ENCODE measurements at regions not wholly inside any gene's neighbourhood (a gene's known extent, or its start where the extent isn't known, plus 50 kb on each side); places are given as distances from the start of the nearest gene placed in this dataset.

DNA sequence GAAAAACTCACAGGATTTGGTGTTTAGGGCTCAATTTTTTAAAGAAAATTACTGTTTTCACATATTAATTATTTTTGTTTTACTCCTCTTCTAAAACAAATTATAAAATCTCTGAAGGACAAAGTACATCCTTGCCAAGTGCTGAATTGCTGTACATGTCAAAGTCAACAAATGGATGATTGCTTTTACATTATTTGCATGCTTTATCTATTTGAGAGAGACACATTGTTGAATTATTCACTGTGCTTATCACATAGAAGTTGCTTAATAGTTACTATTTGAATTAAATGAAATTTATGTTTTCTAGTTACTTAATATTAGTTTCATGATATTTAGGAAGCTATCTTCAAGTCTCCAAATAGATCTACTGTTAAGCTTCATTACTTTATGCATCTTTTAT, 318.6 kb upstream of the PTCHD4 start:
- TF ChIP-seq EGR1 (IDR thresholded peaks at IDR 0.05), result no peak
- no peak for TF ChIP-seq TAF1 (IDR thresholded peaks at IDR 0.05; ENCODE audit: low read depth)
- TF ChIP-seq, protein P1, sequence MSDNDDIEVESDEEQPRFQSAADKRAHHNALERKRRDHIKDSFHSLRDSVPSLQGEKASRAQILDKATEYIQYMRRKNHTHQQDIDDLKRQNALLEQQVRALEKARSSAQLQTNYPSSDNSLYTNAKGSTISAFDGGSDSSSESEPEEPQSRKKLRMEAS (IDR thresholded peaks at IDR 0.05), result no peak
- TF ChIP-seq EP300 (IDR thresholded peaks at IDR 0.05; ENCODE audit: borderline replicate concordance), result no peak
- no peak for TF ChIP-seq RAD21 (IDR thresholded peaks at IDR 0.05; ENCODE audit: low read depth)
- TF ChIP-seq, protein P2, sequence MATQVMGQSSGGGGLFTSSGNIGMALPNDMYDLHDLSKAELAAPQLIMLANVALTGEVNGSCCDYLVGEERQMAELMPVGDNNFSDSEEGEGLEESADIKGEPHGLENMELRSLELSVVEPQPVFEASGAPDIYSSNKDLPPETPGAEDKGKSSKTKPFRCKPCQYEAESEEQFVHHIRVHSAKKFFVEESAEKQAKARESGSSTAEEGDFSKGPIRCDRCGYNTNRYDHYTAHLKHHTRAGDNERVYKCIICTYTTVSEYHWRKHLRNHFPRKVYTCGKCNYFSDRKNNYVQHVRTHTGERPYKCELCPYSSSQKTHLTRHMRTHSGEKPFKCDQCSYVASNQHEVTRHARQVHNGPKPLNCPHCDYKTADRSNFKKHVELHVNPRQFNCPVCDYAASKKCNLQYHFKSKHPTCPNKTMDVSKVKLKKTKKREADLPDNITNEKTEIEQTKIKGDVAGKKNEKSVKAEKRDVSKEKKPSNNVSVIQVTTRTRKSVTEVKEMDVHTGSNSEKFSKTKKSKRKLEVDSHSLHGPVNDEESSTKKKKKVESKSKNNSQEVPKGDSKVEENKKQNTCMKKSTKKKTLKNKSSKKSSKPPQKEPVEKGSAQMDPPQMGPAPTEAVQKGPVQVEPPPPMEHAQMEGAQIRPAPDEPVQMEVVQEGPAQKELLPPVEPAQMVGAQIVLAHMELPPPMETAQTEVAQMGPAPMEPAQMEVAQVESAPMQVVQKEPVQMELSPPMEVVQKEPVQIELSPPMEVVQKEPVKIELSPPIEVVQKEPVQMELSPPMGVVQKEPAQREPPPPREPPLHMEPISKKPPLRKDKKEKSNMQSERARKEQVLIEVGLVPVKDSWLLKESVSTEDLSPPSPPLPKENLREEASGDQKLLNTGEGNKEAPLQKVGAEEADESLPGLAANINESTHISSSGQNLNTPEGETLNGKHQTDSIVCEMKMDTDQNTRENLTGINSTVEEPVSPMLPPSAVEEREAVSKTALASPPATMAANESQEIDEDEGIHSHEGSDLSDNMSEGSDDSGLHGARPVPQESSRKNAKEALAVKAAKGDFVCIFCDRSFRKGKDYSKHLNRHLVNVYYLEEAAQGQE (IDR thresholded peaks at IDR 0.05; ENCODE audit: low read depth), result no peak
- TF ChIP-seq TCF12 (IDR thresholded peaks at IDR 0.05; ENCODE audit: low read depth), result no peak
- TF ChIP-seq YY1 (IDR thresholded peaks at IDR 0.05; ENCODE audit: low read depth), result no peak
- no peak for TF ChIP-seq CREB1 (IDR thresholded peaks at IDR 0.05; ENCODE audit: low read depth)
- TF ChIP-seq CEBPB (IDR thresholded peaks at IDR 0.05), result no peak
- TF ChIP-seq, protein P3, sequence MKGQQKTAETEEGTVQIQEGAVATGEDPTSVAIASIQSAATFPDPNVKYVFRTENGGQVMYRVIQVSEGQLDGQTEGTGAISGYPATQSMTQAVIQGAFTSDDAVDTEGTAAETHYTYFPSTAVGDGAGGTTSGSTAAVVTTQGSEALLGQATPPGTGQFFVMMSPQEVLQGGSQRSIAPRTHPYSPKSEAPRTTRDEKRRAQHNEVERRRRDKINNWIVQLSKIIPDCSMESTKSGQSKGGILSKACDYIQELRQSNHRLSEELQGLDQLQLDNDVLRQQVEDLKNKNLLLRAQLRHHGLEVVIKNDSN (IDR thresholded peaks at IDR 0.05), result no peak

All from Ishikawa (cell line).